ENCODE measurements at regions not wholly inside any gene's neighbourhood (a gene's known extent, or its start where the extent isn't known, plus 50 kb on each side); places are given as distances from the start of the nearest gene placed in this dataset.

DNA sequence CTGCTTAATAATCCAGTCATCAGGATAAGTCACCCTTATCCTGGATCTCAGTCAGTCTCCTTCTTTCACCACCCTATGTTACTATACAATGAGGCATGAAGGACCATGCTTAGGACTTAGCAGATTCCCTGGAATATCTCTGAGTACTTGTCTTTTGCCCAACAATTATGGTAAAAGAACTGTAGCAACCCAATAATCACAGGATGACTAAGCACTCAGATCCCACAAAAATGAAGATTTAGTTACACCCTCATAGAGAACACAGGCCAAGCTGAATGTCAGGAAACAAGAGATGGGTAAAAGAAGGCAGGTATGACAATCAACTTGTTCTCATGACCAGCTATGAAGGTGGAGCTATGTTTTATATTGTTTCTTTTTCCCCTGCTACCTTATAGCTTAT is 91.4 kb downstream of the EDN1 start:
- no peak for DNase-seq (ENCODE audit: low read depth in 2 of 3, low spot score in 2 of 3)

DNA sequence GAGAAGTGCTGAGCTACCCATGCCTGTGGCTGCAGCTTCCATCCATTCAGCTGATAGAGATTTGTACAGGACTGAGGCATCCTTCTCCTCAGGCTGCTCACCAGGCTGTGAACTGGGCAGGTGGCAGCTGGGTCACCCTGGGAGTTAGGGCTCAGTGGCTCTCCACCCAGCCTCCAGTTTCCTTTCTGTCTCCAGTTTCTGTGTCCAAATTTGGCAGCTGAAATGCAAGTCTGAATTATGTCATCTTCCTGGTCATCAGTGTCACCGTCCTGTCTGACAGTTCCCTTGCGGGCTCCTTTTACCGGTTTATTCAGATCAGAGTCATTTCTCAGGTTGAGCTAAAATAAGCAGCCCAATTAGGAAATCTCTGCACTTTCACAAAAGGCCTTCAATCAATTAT is 93.3 kb downstream of the EDN1 start:
- DNase-seq (ENCODE audit: low read depth in 2 of 3, low spot score in 2 of 3) = no peak

DNA sequence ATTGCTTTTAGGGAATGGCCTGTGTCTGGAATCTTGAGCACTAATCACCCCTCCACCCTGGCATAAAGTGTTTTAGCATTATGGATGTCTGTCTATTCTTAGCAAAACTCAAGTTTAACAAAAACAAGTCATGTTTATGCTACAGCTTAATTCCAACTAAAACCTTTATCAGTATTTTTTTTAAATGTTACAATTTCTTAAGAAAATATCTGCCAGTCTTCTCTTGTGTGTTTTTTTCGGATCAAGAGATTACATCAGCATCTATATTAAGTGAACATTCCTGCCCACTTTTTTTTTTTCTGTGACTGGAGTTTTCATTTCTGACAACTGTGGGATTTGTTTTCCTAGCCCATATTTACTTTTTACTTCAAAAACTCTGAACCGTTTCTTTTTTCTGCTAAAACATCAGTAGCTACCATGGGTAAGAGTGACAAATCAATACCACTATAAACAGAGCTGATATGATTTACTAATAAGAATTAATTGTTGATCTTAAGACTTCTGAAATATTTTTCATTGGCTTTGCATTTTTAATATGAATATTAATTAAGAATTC is 94.3 kb downstream of the EDN1 start:
- DNase-seq (ENCODE audit: low read depth in 2 of 3, low spot score in 2 of 3) = no peak

DNA sequence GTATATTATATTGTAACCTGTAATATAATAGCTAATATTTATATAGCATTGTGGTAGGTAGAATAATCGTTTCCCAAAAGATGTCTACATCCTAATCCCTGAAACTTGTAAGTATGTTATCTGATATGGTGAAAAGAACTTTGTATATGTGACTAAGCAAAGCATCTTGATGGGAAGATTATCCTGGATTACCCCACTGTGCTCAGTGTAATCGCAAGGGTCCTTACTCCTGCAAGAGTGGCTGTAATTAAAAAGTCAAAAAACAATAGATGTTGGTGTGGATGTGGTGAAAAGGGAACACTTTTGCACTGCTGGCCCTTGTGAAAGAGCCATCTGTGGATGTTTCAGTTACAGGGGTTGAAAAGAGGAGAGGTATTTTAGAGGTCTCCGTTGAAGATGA is 95.2 kb downstream of the EDN1 start:
- no peak for DNase-seq (ENCODE audit: low read depth in 2 of 3, low spot score in 2 of 3)

DNA sequence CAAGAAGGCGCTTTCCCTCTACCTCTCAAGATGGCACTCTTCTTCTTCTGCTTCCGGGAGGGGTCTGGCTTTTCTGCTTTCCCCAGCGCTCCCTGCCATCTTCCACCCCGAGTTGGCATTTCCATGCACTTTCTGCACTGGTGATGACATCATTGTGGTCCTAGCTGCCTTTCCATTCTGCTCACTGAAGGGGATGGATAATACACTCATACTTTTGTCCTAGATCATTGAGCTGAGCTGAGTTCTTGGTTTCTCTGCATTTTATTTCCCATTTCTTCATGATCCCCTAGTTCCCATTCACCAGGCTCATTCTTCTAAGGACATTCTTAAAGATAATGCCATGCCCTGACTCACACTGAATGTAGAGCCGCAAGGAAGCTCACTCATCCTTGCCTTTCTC is 96.7 kb downstream of the EDN1 start:
- no peak for DNase-seq (ENCODE audit: low read depth in 2 of 3, low spot score in 2 of 3)

DNA sequence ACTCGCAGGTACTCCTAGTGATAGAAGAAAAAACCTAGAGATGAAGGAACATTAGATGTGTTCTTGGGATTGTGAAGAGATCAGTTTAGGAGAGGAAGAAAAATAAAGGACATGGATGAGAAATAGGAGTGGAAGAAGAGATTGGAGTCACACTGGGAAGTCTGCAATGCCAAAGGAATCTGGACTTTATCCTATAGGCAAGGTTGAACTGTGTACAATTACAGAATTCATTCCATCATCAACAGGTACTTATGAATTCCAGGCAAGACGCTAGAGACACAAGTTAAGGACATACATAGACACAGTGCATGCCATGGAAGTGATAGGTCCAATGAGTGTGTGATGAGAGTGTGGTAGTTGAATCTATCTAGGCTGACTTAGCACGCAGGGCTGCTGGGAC is 101.3 kb downstream of the EDN1 start:
- DNase-seq (ENCODE audit: low read depth in 2 of 3, low spot score in 2 of 3) = no peak

DNA sequence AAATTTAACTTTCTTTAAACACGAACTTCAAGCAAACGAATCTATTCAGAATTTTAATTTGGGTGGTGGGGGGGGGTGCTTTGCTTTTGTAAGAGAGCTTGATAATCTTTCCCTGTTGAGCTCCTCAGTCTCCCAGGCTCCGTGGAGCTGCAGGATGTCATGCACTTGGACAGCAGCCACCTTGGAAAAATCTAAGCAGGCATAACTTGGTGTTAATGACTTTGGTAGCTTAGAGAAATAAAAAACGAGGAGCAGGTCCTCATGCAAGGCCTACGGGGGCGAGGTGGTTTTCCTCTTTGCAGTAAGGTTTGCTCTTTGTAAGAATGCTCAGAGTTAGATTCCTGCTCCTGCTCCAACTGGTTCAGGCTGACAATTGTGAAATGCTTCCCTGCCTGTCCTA is 102.3 kb downstream of the EDN1 start:
- no peak for DNase-seq (ENCODE audit: low read depth in 2 of 3, low spot score in 2 of 3)

DNA sequence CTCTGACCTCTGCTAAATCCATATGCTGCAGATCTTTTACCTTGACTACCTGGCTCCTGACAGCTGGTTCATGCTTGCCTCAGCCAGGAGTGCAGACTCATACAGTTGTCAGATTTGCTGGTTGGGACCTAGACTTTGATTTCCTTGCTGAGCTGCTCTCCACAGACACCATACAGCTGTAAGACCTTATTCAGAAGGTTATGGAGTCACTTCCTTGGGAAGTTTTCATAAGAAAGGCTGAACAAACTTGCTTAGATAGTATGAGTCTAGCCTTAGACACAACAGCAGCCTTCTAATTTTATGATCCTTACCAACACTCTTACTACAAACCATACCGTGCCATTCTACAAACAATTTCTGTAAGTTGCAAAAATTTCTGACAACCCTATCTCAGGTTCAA is 102.9 kb downstream of the EDN1 start:
- no peak for DNase-seq (ENCODE audit: low read depth in 2 of 3, low spot score in 2 of 3)

DNA sequence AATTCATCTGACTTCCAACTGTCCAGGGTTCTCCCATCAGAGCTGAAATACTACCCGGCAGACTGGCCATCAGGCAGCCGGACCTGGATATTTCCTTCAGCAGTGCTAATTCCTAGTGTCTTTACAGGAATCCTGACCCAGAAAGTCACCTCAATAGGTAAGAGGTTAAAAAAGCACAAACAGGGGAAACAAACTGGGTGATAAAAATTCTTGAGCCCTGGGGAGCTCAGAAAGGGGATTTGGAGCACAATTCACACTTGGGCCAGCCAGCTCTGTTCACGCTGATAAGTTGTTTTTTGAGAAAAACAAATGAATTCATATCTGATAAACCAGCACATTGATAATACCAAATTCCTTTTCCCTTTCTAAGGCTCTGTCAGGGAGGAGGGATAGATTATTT is 104.0 kb downstream of the EDN1 start:
- DNase-seq (ENCODE audit: low read depth in 2 of 3, low spot score in 2 of 3) = no peak

DNA sequence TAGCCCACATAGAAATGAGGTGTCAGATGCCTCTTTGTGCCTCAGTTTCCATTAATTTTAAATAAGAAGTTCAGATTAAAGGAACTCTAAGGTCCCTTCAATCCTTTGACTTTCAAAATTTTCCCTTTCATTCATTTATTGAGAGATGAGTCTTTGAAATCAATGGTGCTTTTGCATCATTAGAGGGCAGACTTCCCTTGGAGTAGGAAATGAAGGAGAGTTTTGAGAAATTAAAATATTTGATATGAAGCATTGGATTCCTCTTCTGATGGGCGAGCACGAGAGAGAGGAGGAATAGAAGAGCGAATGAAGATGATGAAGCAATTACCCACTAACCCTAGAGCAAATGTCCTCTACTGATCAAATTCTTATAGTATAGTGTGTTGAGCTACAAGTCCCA is 105.7 kb downstream of the EDN1 start:
- DNase-seq (ENCODE audit: low read depth in 2 of 3, low spot score in 2 of 3) = peak in 1 of 3 donors; percentile 24

DNA sequence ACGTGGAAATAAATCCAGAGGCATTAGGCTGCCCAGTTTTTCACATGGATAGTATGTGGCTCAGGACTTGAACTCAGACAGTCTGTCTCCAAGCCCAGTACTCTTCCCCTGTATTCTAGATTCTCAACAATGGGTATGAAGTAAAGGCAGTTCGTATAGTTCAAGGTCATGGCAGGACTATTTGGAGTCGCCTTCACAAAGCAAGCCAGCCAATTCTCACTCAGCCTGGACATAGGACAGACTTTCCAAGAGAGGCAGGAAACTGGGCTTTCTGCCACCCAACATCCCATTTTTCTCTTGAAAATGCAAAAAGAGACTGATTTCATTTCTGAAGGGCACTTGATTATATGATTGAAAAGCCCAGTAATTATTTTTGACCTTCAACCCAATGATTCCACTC is 111.0 kb downstream of the EDN1 start:
- no peak for DNase-seq (ENCODE audit: low read depth in 2 of 3, low spot score in 2 of 3)

DNA sequence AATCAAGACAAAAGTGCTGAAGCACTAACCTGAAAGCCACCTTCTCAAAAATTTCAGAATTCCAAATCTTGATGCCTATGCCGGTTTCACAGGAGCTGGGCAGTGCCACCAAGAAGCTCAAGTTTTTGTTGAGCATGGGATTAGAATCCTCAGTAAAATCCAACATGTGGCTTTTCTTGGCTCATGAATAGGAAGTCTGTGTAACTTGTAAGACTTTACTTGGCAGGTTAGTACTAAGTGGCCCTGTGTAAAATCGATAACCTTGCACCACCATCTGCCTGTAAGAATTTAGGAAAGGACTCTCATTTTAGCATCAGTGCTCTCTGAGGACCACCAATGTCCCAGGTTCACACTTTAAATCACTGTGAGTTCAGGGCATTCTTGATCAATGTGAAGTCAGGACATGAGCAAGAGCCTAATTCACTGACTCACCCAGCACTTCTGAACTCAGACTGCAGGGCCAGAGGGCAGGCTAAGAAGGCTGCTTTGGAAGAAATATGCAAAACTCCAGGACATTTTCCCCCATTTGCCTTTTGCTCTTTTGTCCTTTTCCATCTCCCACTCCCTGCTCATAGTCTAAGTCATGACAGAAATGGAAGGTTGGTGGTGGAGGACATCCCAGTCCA is 113.2 kb downstream of the EDN1 start:
- DNase-seq (ENCODE audit: low read depth in 2 of 3, low spot score in 2 of 3) = no peak

DNA sequence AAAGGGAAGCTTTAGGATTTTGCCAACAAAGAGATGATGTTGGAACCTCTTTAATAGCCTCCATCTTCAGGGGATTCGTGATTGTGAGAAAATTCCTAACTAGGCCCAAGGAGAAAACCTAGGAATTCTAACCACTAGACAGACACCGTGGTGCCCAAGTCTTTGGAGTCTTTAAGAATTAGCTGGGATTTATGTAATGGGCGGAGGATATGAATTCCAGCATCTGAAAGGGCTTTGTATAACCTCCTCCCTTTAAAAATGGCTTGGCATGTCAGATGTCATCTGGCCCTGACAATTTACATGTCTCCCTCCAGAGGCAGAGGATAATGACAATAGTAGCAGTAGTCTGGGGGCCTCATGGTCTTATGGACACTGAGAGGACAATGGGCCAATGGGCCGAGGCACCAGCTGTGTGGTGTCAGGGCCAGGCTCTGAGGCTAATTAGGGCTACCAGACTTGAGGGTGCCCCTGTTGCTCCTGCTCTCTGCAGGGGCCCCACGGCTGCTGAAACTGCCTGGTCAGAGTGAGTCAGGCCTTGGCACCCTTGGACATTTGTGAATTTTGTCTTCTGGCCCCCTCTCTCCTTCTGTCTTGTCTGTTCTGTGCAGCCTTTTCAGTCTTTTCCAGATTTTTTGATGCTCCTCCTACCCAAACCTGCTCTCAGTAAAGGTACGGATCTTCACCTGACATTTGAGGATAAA is 113.9 kb downstream of the EDN1 start:
- DNase-seq (ENCODE audit: low read depth in 2 of 3, low spot score in 2 of 3) = no peak

DNA sequence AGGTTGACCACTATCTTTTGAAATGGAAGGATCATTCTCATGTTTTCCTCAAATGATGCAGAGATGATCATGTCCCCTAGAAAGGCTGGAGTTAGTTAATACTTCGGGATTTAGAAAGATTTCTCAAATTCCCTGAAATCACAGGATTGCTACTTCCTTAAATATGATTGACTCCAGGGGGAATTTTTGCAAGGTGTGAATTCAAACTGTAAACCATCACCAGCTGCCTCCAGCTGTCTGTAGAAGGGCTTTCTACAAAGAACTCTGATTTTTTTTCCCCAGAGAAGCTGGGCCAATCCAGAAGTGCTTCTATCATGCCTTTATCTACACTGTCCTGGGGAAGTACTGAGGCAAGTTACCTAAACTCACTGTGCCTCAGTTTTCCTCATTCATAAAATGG is 114.5 kb downstream of the EDN1 start:
- no peak for DNase-seq (ENCODE audit: low read depth in 2 of 3, low spot score in 2 of 3)

DNA sequence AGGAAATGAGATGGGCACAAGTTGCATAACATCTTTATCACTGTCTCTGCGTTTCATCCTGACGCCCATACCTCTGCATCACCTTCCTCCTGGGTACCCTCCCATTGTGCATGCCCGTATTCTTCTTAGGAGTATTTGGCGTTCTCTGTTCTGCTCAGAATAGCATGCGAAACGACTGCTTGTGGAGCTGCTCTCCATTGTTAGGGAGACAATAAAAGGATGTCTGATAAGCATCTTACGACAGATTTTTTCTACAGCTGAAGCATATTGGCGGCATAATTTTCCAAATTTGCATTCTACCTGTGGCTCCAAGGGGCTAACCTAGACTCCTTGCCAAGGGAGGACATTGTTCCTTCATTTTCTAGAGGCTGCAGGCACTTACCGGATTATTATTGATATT is 118.6 kb downstream of the EDN1 start:
- DNase-seq (ENCODE audit: low read depth in 2 of 3, low spot score in 2 of 3) = no peak

DNA sequence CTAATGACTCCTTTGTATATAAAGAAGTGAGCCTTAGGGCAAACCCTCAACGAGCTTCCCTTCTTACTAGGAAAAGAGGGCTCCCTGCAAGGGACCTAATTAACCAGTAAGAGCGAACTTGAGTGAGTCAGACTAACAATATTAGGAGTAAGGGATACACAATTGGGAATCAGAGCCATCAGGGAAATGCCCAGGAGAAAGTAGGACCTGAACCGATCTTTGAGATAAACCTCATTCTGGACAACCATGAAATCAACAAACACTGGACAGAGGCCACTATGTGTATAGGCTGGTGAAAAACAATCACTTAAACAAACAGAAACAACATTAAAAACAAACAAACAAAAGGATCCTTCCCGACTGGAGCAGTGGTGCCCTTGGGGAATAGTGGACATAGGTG is 120.8 kb downstream of the EDN1 start:
- DNase-seq (ENCODE audit: low read depth in 2 of 3, low spot score in 2 of 3) = no peak

DNA sequence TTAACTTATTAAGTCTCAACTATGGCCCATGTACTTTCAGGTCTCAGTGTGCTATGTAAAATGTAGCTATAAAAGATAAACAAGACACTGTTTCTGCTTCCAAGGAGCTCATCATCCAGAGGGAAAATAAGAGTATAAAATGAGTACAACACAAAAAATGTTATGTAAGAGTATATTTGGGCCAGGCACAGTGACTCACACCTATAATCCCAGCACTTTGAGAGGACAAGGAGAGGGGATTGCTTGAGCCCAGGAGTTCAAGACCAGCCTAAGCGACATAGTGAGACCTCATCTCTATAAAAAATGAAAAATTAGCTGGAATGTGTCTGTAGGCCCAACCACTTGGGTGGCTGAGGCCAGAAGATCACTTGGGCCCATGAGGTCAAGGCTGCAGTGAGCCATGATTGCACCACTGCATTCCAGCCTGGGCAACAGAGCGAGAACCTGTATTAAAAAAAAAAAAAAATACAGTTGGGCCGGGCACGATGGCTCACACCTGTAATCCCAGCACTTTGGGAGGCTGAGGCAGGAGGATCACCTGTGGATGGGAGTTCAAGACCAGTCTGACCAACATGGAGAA is 124.0 kb downstream of the EDN1 start:
- DNase-seq (ENCODE audit: low read depth in 2 of 3, low spot score in 2 of 3) = no peak

DNA sequence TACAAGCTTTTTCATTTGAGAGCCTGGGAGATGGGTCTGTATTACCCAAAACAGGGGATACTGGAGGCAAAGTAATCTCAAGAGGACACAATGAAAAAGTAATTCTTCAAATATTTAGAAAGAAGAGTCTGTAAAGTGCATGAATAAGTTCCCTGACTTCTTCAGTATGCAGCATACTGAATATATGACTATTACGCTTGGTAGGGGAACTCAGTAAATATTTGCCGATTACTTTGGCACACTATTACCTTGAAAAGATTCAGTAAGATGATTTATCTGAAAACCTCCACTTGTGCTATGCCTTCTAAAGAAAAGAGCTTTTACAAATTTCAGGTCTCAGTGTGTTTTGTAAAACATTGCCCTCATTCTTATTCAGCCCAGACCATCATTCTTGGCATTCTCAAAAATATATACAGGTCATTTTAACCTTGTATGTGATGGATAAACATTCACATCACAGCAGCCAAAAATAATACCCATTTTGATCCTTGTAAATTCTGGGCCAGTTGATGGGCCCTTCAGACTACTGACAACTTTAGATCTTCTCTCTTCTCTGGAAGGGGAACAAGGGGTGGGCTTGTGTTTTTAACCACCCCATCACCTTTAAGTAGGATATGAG is 125.9 kb downstream of the EDN1 start:
- DNase-seq (ENCODE audit: low read depth in 2 of 3, low spot score in 2 of 3) = no peak

DNA sequence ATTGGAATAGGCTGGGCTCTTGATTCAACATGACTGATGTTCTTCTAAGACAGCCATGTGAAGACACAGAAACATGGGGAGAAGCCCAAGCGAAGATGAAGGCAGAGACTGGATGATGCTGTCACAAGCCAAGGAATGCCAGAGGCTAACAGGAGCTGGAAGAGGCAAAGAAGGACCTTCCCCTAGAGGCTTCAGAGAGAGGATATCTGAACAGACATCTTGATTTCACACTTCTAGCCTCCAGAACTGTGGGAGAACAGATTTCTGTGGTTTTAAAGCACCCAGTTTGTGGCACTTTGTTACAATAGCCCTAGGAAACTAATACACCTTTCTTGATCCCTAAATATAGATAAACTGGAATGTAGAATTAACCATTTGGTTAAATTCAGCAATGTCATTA is 127.0 kb downstream of the EDN1 start:
- DNase-seq (ENCODE audit: low read depth in 2 of 3, low spot score in 2 of 3) = no peak

DNA sequence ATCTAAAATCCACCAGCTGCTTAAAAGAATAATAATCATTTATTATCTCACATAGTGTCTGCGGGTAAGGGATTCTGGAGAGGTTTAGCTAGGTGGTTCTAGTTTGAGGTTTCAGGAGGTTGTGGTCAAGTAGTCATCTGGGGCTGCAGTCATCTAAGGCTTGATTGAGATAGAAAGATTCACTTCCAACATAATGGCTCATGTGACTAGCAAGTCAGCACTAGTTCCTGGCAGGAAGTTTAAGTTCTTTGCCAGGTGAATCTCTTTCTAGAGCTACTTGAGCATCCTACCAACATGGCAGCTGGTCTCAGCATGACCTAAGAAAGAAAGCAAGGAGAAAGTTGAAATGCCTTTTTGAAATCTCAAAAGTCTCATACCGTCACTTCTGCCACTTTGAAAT is 128.8 kb downstream of the EDN1 start:
- no peak for DNase-seq (ENCODE audit: low read depth in 2 of 3, low spot score in 2 of 3)

DNA sequence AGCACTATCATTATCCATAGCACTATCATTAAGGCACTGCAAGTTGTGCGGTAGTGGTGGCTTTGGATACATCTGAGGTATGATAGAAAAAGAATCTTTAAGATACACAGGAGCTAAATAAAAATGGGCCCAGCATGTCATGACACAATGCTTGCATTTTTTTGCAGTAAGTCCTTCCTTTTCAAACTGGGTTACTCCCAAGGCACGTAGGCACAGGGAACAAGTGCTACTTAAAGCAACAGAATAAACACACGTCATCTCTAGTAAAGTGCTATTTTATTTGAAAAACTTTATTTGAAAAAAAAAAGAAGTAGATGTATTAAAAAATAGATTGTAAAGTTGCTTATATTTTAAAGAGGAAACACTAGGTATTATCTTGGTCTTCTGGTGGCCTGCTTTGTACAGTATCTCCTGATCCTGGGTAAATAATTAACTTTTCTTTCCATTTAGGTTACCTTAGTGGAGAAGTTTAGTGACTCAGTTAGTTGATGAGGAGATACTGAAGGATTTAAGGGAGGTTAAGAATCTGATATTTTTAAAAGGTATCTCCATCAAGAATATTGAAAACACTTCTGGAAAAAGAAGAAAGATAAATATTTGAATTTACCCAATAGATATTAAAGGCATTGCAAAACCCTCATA is 129.6 kb downstream of the EDN1 start:
- DNase-seq (ENCODE audit: low read depth in 2 of 3, low spot score in 2 of 3) = no peak

Data from hematopoietic multipotent progenitor cell (in vitro differentiated cells).